Body of pancreas (tissue), 4 donors: ENCODE measurements at regions not wholly inside any gene's neighbourhood (a gene's known extent, or its start where the extent isn't known, plus 50 kb on each side); places are given as distances from the start of the nearest gene placed in this dataset.

Experiments
- CTCF ChIP-seq, 7 experiments: fragments of 450-650 bp in 4 of 7; fragments of 200-600 bp in 3 of 7; sonication (generic) in 3 of 7; IDR thresholded peaks; one replicate each; pipeline ENCODE4 v1.5.1; 2016 to 2019; ENCODE audit warnings: antibody characterized with exemption in 7 of 7
- POLR2A ChIP-seq, 3 donors: fragments of 450-650 bp; IDR thresholded peaks; one replicate each; pipeline ENCODE4 v1.6.1; 2016; ENCODE audit warnings: antibody characterized with exemption in 3 of 3, mild to moderate bottlenecking in 2 of 3

GRCh38 chr1:217149791-217150190 lies 426.6 kb upstream of the ESRRG start:
- TF ChIP-seq CTCF (IDR thresholded peaks at IDR 0.05) (no peak), POLR2A (IDR thresholded peaks at IDR 0.05) (no peak)
